H1 (cell line): ENCODE measurements at regions not wholly inside any gene's neighbourhood (a gene's known extent, or its start where the extent isn't known, plus 50 kb on each side); places are given as distances from the start of the nearest gene placed in this dataset.
A peak's percentile ranks its signal among the peaks of the same experiment; 100 is the strongest.

Experiments used
- CTCF ChIA-PET: fragments of 300-600 bp; sonication (Branson Sonifier 250); formaldehyde crosslinking; loops from one replicate; lab custom pipeline; 2021; ENCODE audit not compliant: partially characterized antibody; lab: Charles Lee
- POLR2A ChIA-PET: fragments of 300-600 bp; sonication (Branson Sonifier 250); formaldehyde crosslinking; loops from one replicate; lab custom pipeline; 2021; ENCODE audit warnings: inconsistent platforms; ENCODE audit not compliant: partially characterized antibody; lab: Charles Lee
- DNase-seq, 2 experiments: peaks; one replicate each; pipeline versions ENCODE4 v3.0.0 to v3.0.0-alpha.2; 2010 to 2022; ENCODE audit warnings: low spot score in 2 of 2, low read depth in 1 of 2, mixed read lengths in 1 of 2
- FAIRE-seq: peaks from 2 replicates; lab custom pipeline; 2011; peaks lifted over from hg19 to GRCh38; lab: Jason Lieb, UNC
- H2AFZ ChIP-seq: 2 replicates; pipeline ENCODE4 v1.8.1; 2012; ENCODE audit warnings: low read length, inconsistent platforms
- H2AK5ac ChIP-seq: 2 replicates; pipeline ENCODE4 v1.6.1; 2013; ENCODE audit warnings: low read depth, low read length
- H2BK120ac ChIP-seq: replicated peaks from 2 replicates; pipeline ENCODE3; 2013; ENCODE audit warnings: low read depth, low read length, inconsistent platforms
- H2BK12ac ChIP-seq: 2 replicates; pipeline ENCODE4 v1.6.1; 2013; ENCODE audit warnings: low read depth, low read length
- H2BK15ac ChIP-seq: 2 replicates; pipeline ENCODE4 v1.6.1; 2013; ENCODE audit warnings: low read length
- H2BK20ac ChIP-seq: 2 replicates; pipeline ENCODE4 v1.6.1; 2013; ENCODE audit warnings: low read length
- H2BK5ac ChIP-seq: 2 replicates; pipeline ENCODE4 v1.6.1; 2013; ENCODE audit warnings: low read depth, low read length
- H3K14ac ChIP-seq: 2 replicates; pipeline ENCODE4 v1.6.1; 2013; ENCODE audit warnings: inconsistent platforms; ENCODE audit not compliant: insufficient read length
- H3K18ac ChIP-seq: 2 replicates; pipeline ENCODE4 v1.6.1; 2013; ENCODE audit warnings: low read length; ENCODE audit errors: extremely low read depth
- H3K23ac ChIP-seq: 2 replicates; pipeline ENCODE4 v1.6.1; 2013; ENCODE audit warnings: inconsistent platforms; ENCODE audit not compliant: insufficient read length
- H3K23me2 ChIP-seq: 2 replicates; pipeline ENCODE4 v1.6.1; 2013; ENCODE audit warnings: low read depth, low read length
- H3K27ac ChIP-seq: 2 replicates; pipeline ENCODE4 v1.6.1; 2011; ENCODE audit warnings: low read depth, low read length, inconsistent platforms
- H3K27me3 ChIP-seq, 4 experiments: replicated peaks in 1 of 4; 1 replicate in 1 of 4; 2 replicates in 3 of 4; pipeline versions ENCODE4 v1.6.1 to v1.8.1; 2011 to 2013; ENCODE audit warnings: low read length in 3 of 4, mild to moderate bottlenecking in 3 of 4, inconsistent platforms in 2 of 4, mixed read lengths in 2 of 4, moderate library complexity in 1 of 4; ENCODE audit not compliant: control insufficient read depth in 3 of 4, insufficient read depth in 3 of 4; ENCODE audit errors: extremely low read depth in 1 of 4
- H3K36me3 ChIP-seq, 4 experiments: 2 replicates each; pipeline versions ENCODE4 v1.6.1 to v1.8.1; 2011 to 2013; ENCODE audit warnings: mild to moderate bottlenecking in 4 of 4, low read length in 3 of 4, moderate library complexity in 2 of 4, control low read depth in 1 of 4, inconsistent platforms in 1 of 4; ENCODE audit not compliant: insufficient read depth in 4 of 4, control insufficient read depth in 2 of 4
- H3K4ac ChIP-seq: replicated peaks from 2 replicates; pipeline ENCODE3; 2013; ENCODE audit warnings: low read length, low read depth, mixed read lengths, inconsistent platforms; ENCODE audit not compliant: insufficient read length
- H3K4me1 ChIP-seq, 4 experiments: replicated peaks in 1 of 4; 1 replicate in 1 of 4; 2 replicates in 3 of 4; pipeline versions ENCODE4 v1.6.1 to v1.8.1; 2011 to 2013; ENCODE audit warnings: low read length in 3 of 4, inconsistent platforms in 2 of 4, mixed read lengths in 1 of 4; ENCODE audit not compliant: insufficient read depth in 4 of 4, control insufficient read depth in 3 of 4
- H3K4me2 ChIP-seq, 2 experiments: 2 replicates each; pipeline versions ENCODE4 v1.6.1 to v1.8.1; 2011 to 2013; ENCODE audit warnings: low read depth in 2 of 2, low read length in 2 of 2, control low read depth in 1 of 2, inconsistent platforms in 1 of 2, mild to moderate bottlenecking in 1 of 2; ENCODE audit not compliant: insufficient read depth in 1 of 2
- H3K4me3 ChIP-seq, 4 experiments: fragments of 200-600, 300-600 bp in 1 of 4; sonication (generic), shearing (Covaris generic), sonication (Bioruptor Twin) in 1 of 4; 2 replicates each; pipeline versions ENCODE4 v1.5.1 to v1.8.1; 2011 to 2016; ENCODE audit warnings: low read length in 4 of 4, low read depth in 3 of 4, control low read depth in 2 of 4, inconsistent platforms in 2 of 4, mild to moderate bottlenecking in 2 of 4, mixed read lengths in 1 of 4, moderate library complexity in 1 of 4; ENCODE audit not compliant: insufficient read depth in 2 of 4; ENCODE audit errors: extremely low read depth in 1 of 4
- H3K56ac ChIP-seq: replicated peaks from 2 replicates; pipeline ENCODE3; 2013; ENCODE audit warnings: low read depth, mild to moderate bottlenecking, mixed read lengths, low read length, inconsistent platforms; ENCODE audit not compliant: insufficient read length
- H3K79me1 ChIP-seq: 2 replicates; pipeline ENCODE4 v1.6.1; 2013; ENCODE audit warnings: low read depth, low read length, control low read depth
- H3K79me2 ChIP-seq, 2 experiments: 2 replicates each; pipeline versions ENCODE4 v1.6.1 to v1.8.1; 2012 to 2013; ENCODE audit warnings: low read length in 2 of 2, mild to moderate bottlenecking in 2 of 2, inconsistent platforms in 1 of 2; ENCODE audit not compliant: insufficient read depth in 2 of 2, control insufficient read depth in 1 of 2
- H3K9ac ChIP-seq, 4 experiments: replicated peaks in 1 of 4; 1 replicate in 1 of 4; 2 replicates in 3 of 4; pipeline versions ENCODE4 v1.6.1 to v1.8.1; 2011 to 2013; ENCODE audit warnings: low read depth in 3 of 4, low read length in 3 of 4, control low read depth in 2 of 4, mild to moderate bottlenecking in 2 of 4, moderate library complexity in 2 of 4, inconsistent platforms in 1 of 4; ENCODE audit errors: extremely low read depth in 1 of 4
- H3K9me3 ChIP-seq, 2 experiments: 2 replicates each; pipeline versions ENCODE4 v1.6.1 to v1.8.1; 2012 to 2013; ENCODE audit warnings: mild to moderate bottlenecking in 2 of 2, moderate library complexity in 2 of 2, control low read depth in 1 of 2, inconsistent platforms in 1 of 2, low read depth in 1 of 2, low read length in 1 of 2, mixed read lengths in 1 of 2; ENCODE audit not compliant: insufficient read depth in 2 of 2
- H4K20me1 ChIP-seq, 2 experiments: replicated peaks in 1 of 2; 2 replicates each; pipeline versions ENCODE3 to v1.8.1; 2011 to 2013; ENCODE audit warnings: inconsistent platforms in 2 of 2, low read length in 2 of 2, mild to moderate bottlenecking in 1 of 2; ENCODE audit not compliant: insufficient read depth in 2 of 2, control insufficient read depth in 1 of 2
- H4K5ac ChIP-seq: 2 replicates; pipeline ENCODE4 v1.6.1; 2013; ENCODE audit warnings: low read length, low read depth, mixed read lengths, inconsistent platforms; ENCODE audit not compliant: insufficient read length
- H4K8ac ChIP-seq: 2 replicates; pipeline ENCODE4 v1.8.0; 2013; ENCODE audit warnings: mild to moderate bottlenecking, moderate library complexity, low read length, inconsistent platforms; ENCODE audit not compliant: insufficient read depth; ENCODE audit errors: extremely low read depth
- H4K91ac ChIP-seq: replicated peaks from 2 replicates; pipeline ENCODE3; 2013; ENCODE audit warnings: low read length, mixed read lengths, inconsistent platforms; ENCODE audit not compliant: insufficient read length
- TBP ChIP-seq: IDR thresholded peaks from 2 replicates; pipeline ENCODE4 v1.6.1; 2011; ENCODE audit warnings: low read depth, low read length, improper control_type of control experiment
- WGBS, 2 experiments: shearing (Covaris generic) in 1 of 2; methylation state at CpG; one replicate each; pipeline versions ENCODE4 v1.1.6 to v1.1.7; 2013 to 2015; ENCODE audit warnings: low lambda C conversion rate in 2 of 2, mixed read lengths in 2 of 2, inconsistent platforms in 1 of 2, low coverage in 1 of 2, missing lambda C conversion rate in 1 of 2; ENCODE audit not compliant: insufficient replicate concordance in 2 of 2, insufficient coverage in 1 of 2, insufficient read length in 1 of 2; ENCODE audit errors: extremely low coverage in 1 of 2, missing lambda C conversion rate in 1 of 2; 5-methylcytosine and 5-hydroxymethylcytosine counted together

- no peak overlapping the region for H4K8ac ChIP-seq
- CTCF ChIA-PET: no interaction called here
- peak overlapping the region; percentile 98 for H2AFZ ChIP-seq
- H3K79me1 ChIP-seq: no peaks in the 10 kb centered on the region
- H4K20me1 ChIP-seq: no peaks in the 10 kb centered on the region
- no peak overlapping the region for H3K27ac ChIP-seq
- FAIRE-seq: no peak
- H3K23ac ChIP-seq: no peak overlapping the region
- no peaks in the 10 kb centered on the region; a peak in 1 of 7 replicates for H3K4me1 ChIP-seq
- H3K4me3 ChIP-seq: no peak overlapping the region
- no peak overlapping the region for H2BK5ac ChIP-seq
- H3K9me3 ChIP-seq: no peaks in the 10 kb centered on the region
- H2BK15ac ChIP-seq: no peak overlapping the region
- no peaks in the 10 kb centered on the region for H3K23me2 ChIP-seq
- H3K4me2 ChIP-seq: no peak overlapping the region
- no peak overlapping the region for H3K56ac ChIP-seq
- no peak overlapping the region for H2BK120ac ChIP-seq
- no peaks in the 10 kb centered on the region for H3K27me3 ChIP-seq
- 0 out of 2 replicates have a peak overlapping the region, but pooled peaks have one; percentile 72 for H2BK20ac ChIP-seq
- no peaks in the 10 kb centered on the region for H3K36me3 ChIP-seq
- no peak overlapping the region for H3K4ac ChIP-seq
- H3K9ac ChIP-seq: no peak overlapping the region
- no peak overlapping the region for H4K5ac ChIP-seq
- no peak overlapping the region for H3K18ac ChIP-seq
- H2AK5ac ChIP-seq: no peak overlapping the region
- POLR2A ChIA-PET: no interaction called here
- no peak for TF ChIP-seq TBP
- TF ChIP-seq, all 59 proteins: peak for 0
- 93% methylated on average over 5 of the region's 5 CpGs; no CpG with 5 or more reads in 1 of the 2 experiments for WGBS, 2 experiments
- no peak overlapping the region for H4K91ac ChIP-seq
- no peak overlapping the region for H3K14ac ChIP-seq
- no peak for DNase-seq
- no peak overlapping the region for H2BK12ac ChIP-seq
- no peaks in the 10 kb centered on the region for H3K79me2 ChIP-seq
These were observed 539.6 kb upstream of the LRRTM4 start for GRCh38 chr2:78061732-78062131.
